Keratinocyte (primary cell): ENCODE measurements at regions not wholly inside any gene's neighbourhood (a gene's known extent, or its start where the extent isn't known, plus 50 kb on each side); places are given as distances from the start of the nearest gene placed in this dataset.

Source experiments
- CTCF ChIP-seq, 3 experiments: IDR thresholded peaks in 1 of 3; conservative IDR thresholded peaks in 1 of 3; optimal IDR thresholded peaks in 1 of 3; 2 replicates in 2 of 3; 3 replicates in 1 of 3; pipeline versions ENCODE3 to v1.5.1; 2011; ENCODE audit warnings: low read length in 3 of 3, mild to moderate bottlenecking in 3 of 3, moderate library complexity in 2 of 3, control low read depth in 1 of 3, inconsistent platforms in 1 of 3; ENCODE audit not compliant: insufficient read depth in 2 of 3; ENCODE audit errors: extremely low read depth in 1 of 3
- EZH2 ChIP-seq: IDR thresholded peaks from one replicate; pipeline ENCODE4 v1.6.1; 2012; ENCODE audit warnings: inconsistent platforms, mild to moderate bottlenecking, low read length, moderate library complexity

DNA sequence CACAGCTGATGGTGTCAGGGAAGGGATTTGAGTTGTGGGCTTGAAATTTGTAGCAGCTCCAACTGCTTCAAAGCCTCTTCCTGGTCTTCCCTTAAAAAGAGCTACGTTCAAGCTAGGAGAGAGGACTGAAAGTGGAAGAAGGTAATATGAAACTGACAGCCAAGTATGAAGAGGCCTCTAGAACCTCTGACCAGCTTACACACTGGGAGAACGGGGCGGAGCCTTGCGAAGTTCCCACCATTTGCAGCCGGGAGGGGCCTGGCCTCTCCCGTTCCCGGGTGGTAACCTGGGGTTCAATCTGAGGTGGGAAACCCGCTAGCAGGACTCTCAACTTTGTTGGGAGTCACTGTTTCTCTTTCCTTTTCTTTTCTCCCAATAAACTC is 97.8 kb upstream of the PDE10A start:
- TF ChIP-seq CTCF (optimal IDR thresholded peaks at IDR 0.05 in 1 of 3, IDR thresholded peaks at IDR 0.05 in 1 of 3, conservative IDR thresholded peaks at IDR 0.05 in 1 of 3; ENCODE audit: extremely low read depth in 1 of 3, insufficient read depth in 2 of 3, low read length in 3 of 3) = no peak
- no peak for TF ChIP-seq EZH2
